ENCODE measurements at regions not wholly inside any gene's neighbourhood (a gene's known extent, or its start where the extent isn't known, plus 50 kb on each side); places are given as distances from the start of the nearest gene placed in this dataset.

- TF ChIP-seq RCOR1 (IDR thresholded peaks at IDR 0.05; ENCODE audit: low read depth, low read length) (no peak), CTCF (IDR thresholded peaks at IDR 0.05) (no peak), JUNB (IDR thresholded peaks at IDR 0.05) (no peak), POLR2A (IDR thresholded peaks at IDR 0.05; ENCODE audit: low read length) (no peak), MAX (IDR thresholded peaks at IDR 0.05) (no peak), EP300 (IDR thresholded peaks at IDR 0.05) (no peak), POLR2AphosphoS2 (conservative IDR thresholded peaks at IDR 0.05; ENCODE audit: low read length) (no peak), USF2 (IDR thresholded peaks at IDR 0.05) (no peak), SMC3 (IDR thresholded peaks at IDR 0.05) (no peak), CEBPB (IDR thresholded peaks at IDR 0.05) (no peak)
Measured at GRCh38 chr5:53820119-53820801, 259.8 kb downstream of the NDUFS4 start.

Data from A549 (cell line).